HCT116 (cell line): ENCODE measurements at regions not wholly inside any gene's neighbourhood (a gene's known extent, or its start where the extent isn't known, plus 50 kb on each side); places are given as distances from the start of the nearest gene placed in this dataset.

Source experiments
- ATAC-seq: fragments of 200-7000 bp; cut with Tn5 transposase; 2 replicates; pipeline ENCODE4 v1.9.1; 2020; ENCODE audit warnings: mild to moderate bottlenecking, moderate library complexity
- BruUV-seq: library from RNA; stranded (reverse); fragments of 400-500 nt; replicated peaks from 2 replicates; lab custom pipeline; 2021; lab: Mats Ljungman, UMichigan
- CTCF ChIA-PET: fragments of 300-600 bp; sonication (Branson Sonifier 250); formaldehyde crosslinking; loops from one replicate; lab custom pipeline; 2021; ENCODE audit warnings: antibody characterized with exemption; lab: Charles Lee
- POLR2A ChIA-PET: fragments of 300-600, 350-600 bp; sonication (Branson Sonifier 250); formaldehyde crosslinking; loops from one replicate; lab custom pipeline; 2021; ENCODE audit warnings: antibody characterized with exemption; lab: Charles Lee
- RAD21 ChIA-PET, 2 experiments: fragments of 300-600 bp; sonication (Branson Sonifier 250); formaldehyde crosslinking; loops; one replicate each; lab custom pipeline; 2023; ENCODE audit warnings: low total read pairs in 2 of 2; ENCODE audit not compliant: uncharacterized antibody in 2 of 2, unreplicated experiment in 2 of 2, low non-redundant PET in 1 of 2; lab: Charles Lee
- DNase-seq: peaks from one replicate; pipeline ENCODE4 v3.0.0-alpha.2; 2010; ENCODE audit warnings: low read depth, low spot score
- H2AFZ ChIP-seq: fragments of 200-600 bp; shearing (Covaris generic), sonication (generic); 2 replicates; pipeline ENCODE4 v1.6.1; 2017; ENCODE audit warnings: low read depth, mixed run types, mixed read lengths, antibody characterized with exemption, low read length; ENCODE audit not compliant: poor library complexity, severe bottlenecking
- H3K27ac ChIP-seq: 2 replicates; pipeline ENCODE4 v1.5.1; 2012; ENCODE audit warnings: low read depth, low read length
- H3K27me3 ChIP-seq: fragments of 200-600 bp; sonication (generic); 2 replicates; pipeline ENCODE4 v1.6.1; 2016; ENCODE audit warnings: mixed run types, low read length, mixed read lengths; ENCODE audit not compliant: insufficient read depth
- H3K36me3 ChIP-seq, 2 experiments: fragments of 200-500 bp in 1 of 2; fragments of 200-600 bp in 1 of 2; sonication (Bioruptor generic) in 1 of 2; sonication (generic) in 1 of 2; 2 replicates each; pipeline versions ENCODE4 v1.5.1 to v1.6.1; 2014 to 2016; ENCODE audit warnings: low read length in 2 of 2, inconsistent platforms in 1 of 2, mixed read lengths in 1 of 2, mixed run types in 1 of 2; ENCODE audit not compliant: insufficient read depth in 2 of 2, control insufficient read depth in 1 of 2
- H3K4me1 ChIP-seq, 2 experiments: fragments of 200-600 bp in 1 of 2; sonication (generic) in 1 of 2; 2 replicates each; pipeline versions ENCODE4 v1.5.1 to v1.6.1; 2012 to 2017; ENCODE audit warnings: low read length in 2 of 2, inconsistent platforms in 1 of 2, mild to moderate bottlenecking in 1 of 2, mixed read lengths in 1 of 2, mixed run types in 1 of 2, moderate library complexity in 1 of 2; ENCODE audit not compliant: insufficient read depth in 2 of 2, control insufficient read depth in 1 of 2
- H3K4me2 ChIP-seq: fragments of 200-600 bp; sonication (generic); 2 replicates; pipeline ENCODE4 v1.6.1; 2017; ENCODE audit warnings: mixed run types, low read length, mixed read lengths
- H3K4me3 ChIP-seq, 2 experiments: fragments of 200-600 bp in 1 of 2; sonication (generic) in 1 of 2; replicated peaks in 1 of 2; 2 replicates each; pipeline ENCODE4 v1.5.1; 2011 to 2016; ENCODE audit warnings: low read length in 2 of 2, control low read depth in 1 of 2, low read depth in 1 of 2, mild to moderate bottlenecking in 1 of 2, mixed read lengths in 1 of 2, mixed run types in 1 of 2
- H3K79me2 ChIP-seq: fragments of 200-600 bp; sonication (generic); 2 replicates; pipeline ENCODE4 v1.6.1; 2017; ENCODE audit warnings: mild to moderate bottlenecking, mixed run types, low read length, moderate library complexity, mixed read lengths; ENCODE audit not compliant: insufficient read depth
- H3K9ac ChIP-seq: fragments of 200-600 bp; sonication (generic); 2 replicates; pipeline ENCODE4 v1.6.1; 2016; ENCODE audit warnings: low read length, mixed read lengths
- H3K9me2 ChIP-seq: fragments of 200-600 bp; sonication (generic), shearing (Covaris generic); 2 replicates; pipeline ENCODE4 v1.6.1; 2017; ENCODE audit warnings: mixed run types, mild to moderate bottlenecking, moderate library complexity; ENCODE audit not compliant: insufficient read depth
- H3K9me3 ChIP-seq, 2 experiments: fragments of 200-500 bp in 1 of 2; fragments of 200-600 bp in 1 of 2; sonication (Bioruptor generic) in 1 of 2; sonication (generic) in 1 of 2; 2 replicates each; pipeline ENCODE4 v1.6.1; 2014 to 2017; ENCODE audit warnings: low read length in 2 of 2, mixed read lengths in 2 of 2, inconsistent platforms in 1 of 2, low read depth in 1 of 2, mild to moderate bottlenecking in 1 of 2, mixed run types in 1 of 2, moderate library complexity in 1 of 2; ENCODE audit not compliant: control insufficient read depth in 1 of 2, insufficient read depth in 1 of 2
- H4K20me1 ChIP-seq: fragments of 200-600 bp; sonication (generic), shearing (Covaris generic); 2 replicates; pipeline ENCODE4 v1.6.1; 2017; ENCODE audit warnings: mixed run types, mild to moderate bottlenecking, moderate library complexity; ENCODE audit not compliant: insufficient read depth
- CTCF ChIP-seq, 3 experiments: fragments of 200-600 bp in 1 of 3; sonication (generic) in 1 of 3; IDR thresholded peaks in 2 of 3; conservative IDR thresholded peaks in 1 of 3; 2 replicates each; pipeline ENCODE4 v1.5.1; 2012 to 2017; ENCODE audit warnings: low read depth in 2 of 3, low read length in 2 of 3, antibody characterized with exemption in 1 of 3, borderline replicate concordance in 1 of 3, control low read depth in 1 of 3, mild to moderate bottlenecking in 1 of 3, mixed read lengths in 1 of 3, mixed run types in 1 of 3, moderate library complexity in 1 of 3; ENCODE audit not compliant: insufficient read depth in 1 of 3
- FOSL1 ChIP-seq: IDR thresholded peaks from 2 replicates; pipeline ENCODE4 v1.6.1; 2012; ENCODE audit warnings: low read depth
- POLR2A ChIP-seq: IDR thresholded peaks from 2 replicates; pipeline ENCODE4 v1.7.0; 2011; ENCODE audit warnings: borderline replicate concordance; ENCODE audit not compliant: insufficient read depth, insufficient read length; ENCODE audit errors: extremely low read depth
- intact Hi-C: fragments of 100-400 bp; cut with micrococcal nuclease; formaldehyde crosslinking; loops from 2 replicates; pipeline ENCODE4 v1.10.0; 2022

- peak overlapping the region; percentile 42 for H2AFZ ChIP-seq
- peak in 1 of 3 experiments; percentile 26; a peak in 1 of 6 replicates for TF ChIP-seq CTCF (IDR thresholded peaks at IDR 0.05 in 2 of 3, conservative IDR thresholded peaks at IDR 0.05 in 1 of 3; ENCODE audit: borderline replicate concordance in 1 of 3, insufficient read depth in 1 of 3, low read depth in 2 of 3, low read length in 2 of 3)
- no peak for TF ChIP-seq FOSL1
- TF ChIP-seq, all 23 proteins: peak for 1
- no peak overlapping the region for H3K4me3 ChIP-seq
- H3K9me3 ChIP-seq = no peaks in the 10 kb centered on the region
- no peaks in the 10 kb centered on the region for H3K79me2 ChIP-seq
- ChIA-PET CTCF (interaction anchor here (1.4 kb wide), 1 partner anchor 18 kb away, joined by 3 read pairs; no protein-coding TSS in a partner anchor), POLR2A (no interaction called here), RAD21 (no interaction called here)
- BruUV-seq = no TSS peak
- no peak for ATAC-seq
- intact Hi-C loops = no loop called here
- no peak overlapping the region for H3K9ac ChIP-seq
- no peaks in the 10 kb centered on the region for H3K36me3 ChIP-seq
- H3K27me3 ChIP-seq = no peaks in the 10 kb centered on the region
- H4K20me1 ChIP-seq = no peaks in the 10 kb centered on the region
- no peaks in the 10 kb centered on the region for H3K9me2 ChIP-seq
- H3K4me2 ChIP-seq = no peak overlapping the region
- H3K27ac ChIP-seq = no peak overlapping the region
- no peak for DNase-seq
- peaks cover 0 to 5% of the 10 kb centered on the region in 2 experiments; a peak in 1 of 4 replicates for H3K4me1 ChIP-seq
Measured at GRCh38 chr1:192491804-192492554, 83.6 kb upstream of the RGS1 start.

- POLR2A ChIA-PET = no interaction called here
Measured at GRCh38 chr1:192493584-192493983, 82.0 kb upstream of the RGS1 start.

More at GRCh38 chr1:192493584-192493983, 82.0 kb upstream of the RGS1 start:
- ChIA-PET CTCF (no interaction called here), RAD21 (no interaction called here)
- Histone ChIP-seq H2AFZ (no peak overlapping the region), H3K79me2 (no peaks in the 10 kb centered on the region), H3K4me3 (no peak overlapping the region), H4K20me1 (no peaks in the 10 kb centered on the region), H3K27ac (no peak overlapping the region), H3K27me3 (no peaks in the 10 kb centered on the region), H3K36me3 (no peaks in the 10 kb centered on the region), H3K4me2 (no peak overlapping the region), H3K9me2 (no peaks in the 10 kb centered on the region), H3K4me1 (peaks cover 0 to 5% of the 10 kb centered on the region in 2 experiments; a peak in 1 of 4 replicates), H3K9ac (no peak overlapping the region), H3K9me3 (no peaks in the 10 kb centered on the region)
- DNase-seq = no peak
- ATAC-seq = no peak
- BruUV-seq = no TSS peak
- intact Hi-C loops = no loop called here
- TF ChIP-seq POLR2A = no peak
